ENCODE measurements at regions not wholly inside any gene's neighbourhood (a gene's known extent, or its start where the extent isn't known, plus 50 kb on each side); places are given as distances from the start of the nearest gene placed in this dataset.
"Not testable (repeated sequence)": the region's sequence is repeated elsewhere in the genome, so short reads cannot be mapped to it uniquely, and the experiment has no call there.

DNA sequence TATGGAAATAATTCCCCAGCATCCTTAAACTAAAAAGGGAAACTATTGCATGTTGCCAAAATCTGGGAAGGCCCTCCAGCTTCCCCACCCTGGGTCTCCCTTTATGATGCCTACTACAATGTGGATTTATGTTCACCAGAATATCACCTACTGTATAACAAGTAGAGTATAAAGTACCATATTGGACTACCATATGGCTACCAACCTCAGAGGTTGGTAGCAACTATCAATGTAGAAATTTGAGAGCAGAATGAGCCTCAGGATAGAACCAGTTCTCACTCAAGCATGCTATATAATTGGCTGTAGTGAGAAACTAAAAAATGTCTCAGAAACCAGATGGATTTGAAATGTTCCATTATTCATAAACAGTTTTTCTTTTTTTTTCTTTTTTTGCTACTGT is 918.4 kb downstream of the MCTP2 start:
- Histone ChIP-seq H3K4me3 (no peak overlapping the region), H3K27me3 (no peaks in the 10 kb centered on the region), H3K9me3 (no peaks in the 10 kb centered on the region), H3K36me3 (no peaks in the 10 kb centered on the region), H3K27ac (no peak overlapping the region), H3K4me1 (no peaks in the 10 kb centered on the region)
- DNase-seq (ENCODE audit: low spot score in 2 of 2): no peak
- TF ChIP-seq POLR2AphosphoS5 (IDR thresholded peaks at IDR 0.05): no peak
- no peak for TF ChIP-seq POLR2A (IDR thresholded peaks at IDR 0.05)
- TF ChIP-seq, protein P1, sequence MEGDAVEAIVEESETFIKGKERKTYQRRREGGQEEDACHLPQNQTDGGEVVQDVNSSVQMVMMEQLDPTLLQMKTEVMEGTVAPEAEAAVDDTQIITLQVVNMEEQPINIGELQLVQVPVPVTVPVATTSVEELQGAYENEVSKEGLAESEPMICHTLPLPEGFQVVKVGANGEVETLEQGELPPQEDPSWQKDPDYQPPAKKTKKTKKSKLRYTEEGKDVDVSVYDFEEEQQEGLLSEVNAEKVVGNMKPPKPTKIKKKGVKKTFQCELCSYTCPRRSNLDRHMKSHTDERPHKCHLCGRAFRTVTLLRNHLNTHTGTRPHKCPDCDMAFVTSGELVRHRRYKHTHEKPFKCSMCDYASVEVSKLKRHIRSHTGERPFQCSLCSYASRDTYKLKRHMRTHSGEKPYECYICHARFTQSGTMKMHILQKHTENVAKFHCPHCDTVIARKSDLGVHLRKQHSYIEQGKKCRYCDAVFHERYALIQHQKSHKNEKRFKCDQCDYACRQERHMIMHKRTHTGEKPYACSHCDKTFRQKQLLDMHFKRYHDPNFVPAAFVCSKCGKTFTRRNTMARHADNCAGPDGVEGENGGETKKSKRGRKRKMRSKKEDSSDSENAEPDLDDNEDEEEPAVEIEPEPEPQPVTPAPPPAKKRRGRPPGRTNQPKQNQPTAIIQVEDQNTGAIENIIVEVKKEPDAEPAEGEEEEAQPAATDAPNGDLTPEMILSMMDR (IDR thresholded peaks at IDR 0.05): no peak
- no peak for TF ChIP-seq EP300 (IDR thresholded peaks at IDR 0.05)

DNA sequence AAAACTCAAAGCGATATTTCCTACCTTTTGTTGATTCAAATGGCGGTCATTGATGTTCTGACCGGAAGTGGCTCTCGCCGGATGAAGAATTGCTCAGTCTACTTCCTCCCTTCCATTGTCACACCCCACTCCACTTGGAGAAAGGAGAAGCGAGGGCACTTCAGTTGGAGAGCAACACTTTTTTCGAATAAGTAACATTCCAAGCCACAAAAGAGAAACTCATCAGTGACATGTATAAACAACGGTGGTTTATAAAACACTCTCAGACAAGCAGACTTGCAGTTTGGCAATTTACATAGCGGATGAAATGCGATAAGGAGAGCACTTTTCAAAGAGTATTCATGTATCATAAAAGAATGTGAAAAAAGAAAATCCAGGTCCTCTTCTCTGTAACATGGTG is 919.1 kb downstream of the MCTP2 start:
- TF ChIP-seq EP300 (IDR thresholded peaks at IDR 0.05): no peak
- no peak for TF ChIP-seq POLR2A (IDR thresholded peaks at IDR 0.05)
- TF ChIP-seq POLR2AphosphoS5 (IDR thresholded peaks at IDR 0.05): no peak
- TF ChIP-seq, protein P1 (IDR thresholded peaks at IDR 0.05): no peak
- Histone ChIP-seq H3K27me3 (no peaks in the 10 kb centered on the region), H3K4me3 (no peak overlapping the region), H3K27ac (no peak overlapping the region), H3K36me3 (no peaks in the 10 kb centered on the region), H3K9me3 (no peaks in the 10 kb centered on the region), H3K4me1 (no peaks in the 10 kb centered on the region)
- WGBS: 57% methylated on average over 10 of the region's 10 CpGs
- DNase-seq (ENCODE audit: low spot score in 2 of 2): no peak

DNA sequence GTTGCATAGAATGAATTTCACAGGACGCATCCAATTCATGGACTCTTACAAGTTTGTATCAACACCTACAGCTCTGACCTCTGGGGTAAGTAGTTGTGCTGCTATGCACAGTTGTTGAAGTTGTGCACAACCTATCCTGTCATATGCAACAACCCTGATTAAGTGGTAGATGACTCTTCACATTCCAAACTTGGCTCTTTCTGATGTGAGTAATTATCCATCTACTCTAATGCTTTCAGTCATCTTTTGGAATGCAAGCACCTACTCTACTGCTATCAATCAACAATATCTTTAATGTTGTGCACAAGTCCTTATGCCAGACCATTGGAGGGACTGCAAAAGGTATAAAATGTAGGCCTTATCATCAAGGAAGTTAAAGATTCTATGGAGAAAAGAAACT is 921.4 kb downstream of the MCTP2 start:
- Histone ChIP-seq H3K9me3 (no peaks in the 10 kb centered on the region), H3K4me3 (no peak overlapping the region), H3K36me3 (no peaks in the 10 kb centered on the region), H3K27me3 (no peaks in the 10 kb centered on the region), H3K4me1 (no peaks in the 10 kb centered on the region), H3K27ac (no peak overlapping the region)
- DNase-seq (ENCODE audit: low spot score in 2 of 2): no peak
- 100% methylated on average over 1 of the region's 1 CpG for WGBS
- no peak for TF ChIP-seq POLR2AphosphoS5 (IDR thresholded peaks at IDR 0.05)
- TF ChIP-seq, protein P1 (IDR thresholded peaks at IDR 0.05): no peak
- TF ChIP-seq POLR2A (IDR thresholded peaks at IDR 0.05): no peak
- TF ChIP-seq EP300 (IDR thresholded peaks at IDR 0.05): no peak

DNA sequence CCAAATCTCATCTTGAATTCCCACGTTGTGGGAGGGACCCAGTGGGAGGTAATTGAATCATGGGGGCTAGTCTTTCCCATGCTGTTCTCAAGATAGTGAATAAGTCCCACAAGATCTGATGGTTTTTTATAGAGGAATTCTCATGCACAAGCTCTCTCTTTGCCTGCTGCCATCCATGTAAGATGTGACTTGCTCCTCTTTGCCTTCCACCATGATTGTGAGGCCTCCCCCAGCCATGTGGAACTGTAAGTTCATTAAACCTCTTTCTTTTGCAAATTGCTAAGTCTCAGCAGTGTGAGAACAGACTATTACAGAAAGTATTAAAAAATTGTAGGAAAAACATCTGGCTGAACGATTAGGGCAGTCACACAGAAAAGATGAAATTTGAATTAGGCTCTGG is 921.8 kb downstream of the MCTP2 start:
- not testable (repeated sequence) for H3K27ac ChIP-seq, H3K9me3 ChIP-seq
- 77% methylated on average over 2 of the region's 2 CpGs for WGBS

DNA sequence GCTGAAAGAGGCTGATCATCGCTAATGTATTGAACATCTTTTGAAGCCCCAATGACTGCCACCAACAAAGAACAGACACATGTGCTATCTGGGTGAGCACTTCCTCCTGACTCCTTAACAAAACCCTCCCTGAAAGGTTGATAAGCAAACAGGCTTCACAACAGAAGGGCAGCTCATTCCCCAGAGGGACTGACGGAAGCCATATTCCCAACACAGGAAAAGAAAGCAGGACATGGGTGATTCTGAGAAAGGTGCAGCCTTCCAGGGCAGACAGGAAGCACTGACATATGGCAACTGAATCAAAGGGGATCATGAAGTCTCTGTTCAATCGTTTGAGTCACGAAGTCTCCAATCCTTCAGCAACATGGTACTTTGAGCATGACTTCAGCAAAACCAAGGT is 929.0 kb downstream of the MCTP2 start:
- Histone ChIP-seq H3K4me1 (peaks cover 5% of the 10 kb centered on the region), H3K9me3 (no peaks in the 10 kb centered on the region), H3K4me3 (no peak overlapping the region), H3K36me3 (no peaks in the 10 kb centered on the region), H3K27me3 (no peaks in the 10 kb centered on the region), H3K27ac (no peak overlapping the region)
- 78% methylated on average over 4 of the region's 4 CpGs for WGBS
- TF ChIP-seq, protein P1 (IDR thresholded peaks at IDR 0.05): no peak
- TF ChIP-seq POLR2A (IDR thresholded peaks at IDR 0.05): no peak
- TF ChIP-seq POLR2AphosphoS5 (IDR thresholded peaks at IDR 0.05): no peak
- no peak for TF ChIP-seq EP300 (IDR thresholded peaks at IDR 0.05)
- no peak for DNase-seq (ENCODE audit: low spot score in 2 of 2)

More for the DNA sequence above, 921.8 kb downstream of the MCTP2 start:
- not testable (repeated sequence) for H3K36me3 ChIP-seq; H3K4me1 ChIP-seq; DNase-seq (ENCODE audit: low spot score in 2 of 2); H3K27me3 ChIP-seq; H3K4me3 ChIP-seq

DNA sequence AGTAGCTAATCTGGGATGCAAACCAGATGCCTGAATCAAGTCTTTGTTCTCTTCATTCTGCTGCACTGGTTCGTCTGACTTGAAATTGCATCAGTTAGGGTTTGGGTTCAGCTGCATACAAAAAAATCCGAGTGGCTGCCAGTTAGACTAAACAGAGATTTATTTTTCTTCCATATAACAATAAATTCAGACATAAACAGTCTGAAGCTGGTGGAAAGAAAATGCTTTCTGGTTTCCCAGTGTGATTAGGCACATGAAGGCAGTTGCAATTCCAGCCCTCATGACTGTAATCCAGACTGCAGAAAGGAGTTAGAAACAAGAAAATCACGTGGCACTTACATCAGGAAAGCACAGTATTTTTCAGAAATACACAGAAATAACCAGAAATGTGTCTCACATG is 930.7 kb downstream of the MCTP2 start:
- 47% methylated on average over 3 of the region's 3 CpGs for WGBS
- Histone ChIP-seq H3K27me3 (no peaks in the 10 kb centered on the region), H3K9me3 (no peaks in the 10 kb centered on the region), H3K4me3 (no peak overlapping the region), H3K4me1 (peaks cover 5% of the 10 kb centered on the region), H3K27ac (peak overlapping the region; percentile 72), H3K36me3 (no peaks in the 10 kb centered on the region)
- DNase-seq (ENCODE audit: low spot score in 2 of 2): no peak
- TF ChIP-seq, protein P1 (IDR thresholded peaks at IDR 0.05): no peak
- TF ChIP-seq POLR2A (IDR thresholded peaks at IDR 0.05) (no peak), EP300 (IDR thresholded peaks at IDR 0.05) (no peak), POLR2AphosphoS5 (IDR thresholded peaks at IDR 0.05) (no peak)

Data from suprapubic skin (tissue), 4 donors.